Panc1 (cell line): ENCODE measurements at regions not wholly inside any gene's neighbourhood (a gene's known extent, or its start where the extent isn't known, plus 50 kb on each side); places are given as distances from the start of the nearest gene placed in this dataset.

Source experiments
- POLR2AphosphoS5 ChIP-seq: IDR thresholded peaks from 2 replicates; pipeline ENCODE4 v1.6.1; 2012; ENCODE audit warnings: mild to moderate bottlenecking, low read depth, low read length, moderate library complexity
- REST ChIP-seq, 2 experiments: IDR thresholded peaks; 2 replicates each; pipeline ENCODE4 v1.6.1; 2011 to 2012; ENCODE audit warnings: low read depth in 2 of 2, control low read depth in 1 of 2, low read length in 1 of 2, mild to moderate bottlenecking in 1 of 2, moderate library complexity in 1 of 2; ENCODE audit not compliant: insufficient read depth in 1 of 2
- SIN3A ChIP-seq: IDR thresholded peaks from 2 replicates; pipeline ENCODE4 v1.6.1; 2012; ENCODE audit warnings: low read depth, mild to moderate bottlenecking, low read length, moderate library complexity, borderline replicate concordance; ENCODE audit not compliant: insufficient read depth
- TCF7L2 ChIP-seq: IDR thresholded peaks from 2 replicates; pipeline ENCODE4 v1.6.1; 2011; ENCODE audit warnings: mild to moderate bottlenecking, low read depth, low read length, inconsistent platforms
- TF ChIP-seq, protein P1 (sequence below): fragments of 450-650 bp; IDR thresholded peaks from 2 replicates; pipeline ENCODE4 v1.5.1; 2017; ENCODE audit warnings: mild to moderate bottlenecking

- TF ChIP-seq POLR2AphosphoS5 (no peak), REST (IDR thresholded peaks at IDR 0.05; ENCODE audit: insufficient read depth in 1 of 2, low read depth in 2 of 2, low read length in 1 of 2) (no peak), SIN3A (no peak), TCF7L2 (no peak)
- TF ChIP-seq, protein P1, sequence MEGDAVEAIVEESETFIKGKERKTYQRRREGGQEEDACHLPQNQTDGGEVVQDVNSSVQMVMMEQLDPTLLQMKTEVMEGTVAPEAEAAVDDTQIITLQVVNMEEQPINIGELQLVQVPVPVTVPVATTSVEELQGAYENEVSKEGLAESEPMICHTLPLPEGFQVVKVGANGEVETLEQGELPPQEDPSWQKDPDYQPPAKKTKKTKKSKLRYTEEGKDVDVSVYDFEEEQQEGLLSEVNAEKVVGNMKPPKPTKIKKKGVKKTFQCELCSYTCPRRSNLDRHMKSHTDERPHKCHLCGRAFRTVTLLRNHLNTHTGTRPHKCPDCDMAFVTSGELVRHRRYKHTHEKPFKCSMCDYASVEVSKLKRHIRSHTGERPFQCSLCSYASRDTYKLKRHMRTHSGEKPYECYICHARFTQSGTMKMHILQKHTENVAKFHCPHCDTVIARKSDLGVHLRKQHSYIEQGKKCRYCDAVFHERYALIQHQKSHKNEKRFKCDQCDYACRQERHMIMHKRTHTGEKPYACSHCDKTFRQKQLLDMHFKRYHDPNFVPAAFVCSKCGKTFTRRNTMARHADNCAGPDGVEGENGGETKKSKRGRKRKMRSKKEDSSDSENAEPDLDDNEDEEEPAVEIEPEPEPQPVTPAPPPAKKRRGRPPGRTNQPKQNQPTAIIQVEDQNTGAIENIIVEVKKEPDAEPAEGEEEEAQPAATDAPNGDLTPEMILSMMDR: no peak
These were observed 74.2 kb upstream of the CELF4 start for GRCh38 chr18:37639846-37640245.
